H1 (cell line): ENCODE measurements at regions not wholly inside any gene's neighbourhood (a gene's known extent, or its start where the extent isn't known, plus 50 kb on each side); places are given as distances from the start of the nearest gene placed in this dataset.

Experiments used
- CREB1 ChIP-seq: IDR thresholded peaks from 2 replicates; pipeline ENCODE4 v1.6.1; 2012; ENCODE audit warnings: inconsistent platforms
- EZH2 ChIP-seq: fragments of 200-600 bp; sonication (generic); IDR thresholded peaks from 2 replicates; pipeline ENCODE4 v1.7.1; 2012; ENCODE audit warnings: low read depth, mild to moderate bottlenecking, moderate library complexity, low read length, inconsistent platforms; ENCODE audit not compliant: severe bottlenecking
- NANOG ChIP-seq: IDR thresholded peaks from 2 replicates; pipeline ENCODE4 v1.6.1; 2011; ENCODE audit warnings: low read length, low read depth, mild to moderate bottlenecking, inconsistent platforms; ENCODE audit not compliant: insufficient read depth, poor library complexity, severe bottlenecking
- POLR2A ChIP-seq, 2 experiments: IDR thresholded peaks; 1 replicate in 1 of 2; 2 replicates in 1 of 2; pipeline ENCODE4 v1.6.1; 2011; ENCODE audit warnings: low read depth in 2 of 2, low read length in 2 of 2, mild to moderate bottlenecking in 2 of 2; ENCODE audit errors: control extremely low read depth in 1 of 2
- POLR2AphosphoS5 ChIP-seq: IDR thresholded peaks from 2 replicates; pipeline ENCODE4 v1.6.1; 2011; ENCODE audit warnings: low read depth, low read length
- POU5F1 ChIP-seq: IDR thresholded peaks from 2 replicates; pipeline ENCODE4 v1.6.1; 2011; ENCODE audit warnings: low read depth, mild to moderate bottlenecking, low read length, moderate library complexity
- RFX5 ChIP-seq: IDR thresholded peaks from 2 replicates; pipeline ENCODE4 v1.6.1; 2011; ENCODE audit warnings: low read depth, low read length, improper control_type of control experiment, borderline replicate concordance
- SIN3A ChIP-seq, 2 experiments: IDR thresholded peaks in 1 of 2; conservative IDR thresholded peaks in 1 of 2; 2 replicates each; pipeline ENCODE4 v1.6.1; 2011 to 2012; ENCODE audit warnings: low read length in 2 of 2, improper control_type of control experiment in 1 of 2, low read depth in 1 of 2, mild to moderate bottlenecking in 1 of 2
- SP2 ChIP-seq: IDR thresholded peaks from 2 replicates; pipeline ENCODE4 v1.6.1; 2012; ENCODE audit warnings: mild to moderate bottlenecking, low read length, inconsistent platforms
- YY1 ChIP-seq: IDR thresholded peaks from 2 replicates; pipeline ENCODE4 v1.6.1; 2011; ENCODE audit warnings: low read depth, mild to moderate bottlenecking, low read length
- TF ChIP-seq, protein P1 (sequence below), 3 experiments: IDR thresholded peaks; 1 replicate in 2 of 3; 2 replicates in 1 of 3; pipeline versions ENCODE4 v1.5.1 to v1.6.1; 2011; ENCODE audit warnings: low read length in 3 of 3, mild to moderate bottlenecking in 3 of 3, inconsistent platforms in 2 of 3, low read depth in 1 of 3, moderate library complexity in 1 of 3; ENCODE audit not compliant: insufficient read depth in 1 of 3; ENCODE audit errors: control extremely low read depth in 1 of 3
- TF ChIP-seq, protein P2 (sequence below): IDR thresholded peaks from 2 replicates; pipeline ENCODE4 v1.6.1; 2011; ENCODE audit warnings: low read depth, mild to moderate bottlenecking, low read length; ENCODE audit not compliant: insufficient read depth

DNA sequence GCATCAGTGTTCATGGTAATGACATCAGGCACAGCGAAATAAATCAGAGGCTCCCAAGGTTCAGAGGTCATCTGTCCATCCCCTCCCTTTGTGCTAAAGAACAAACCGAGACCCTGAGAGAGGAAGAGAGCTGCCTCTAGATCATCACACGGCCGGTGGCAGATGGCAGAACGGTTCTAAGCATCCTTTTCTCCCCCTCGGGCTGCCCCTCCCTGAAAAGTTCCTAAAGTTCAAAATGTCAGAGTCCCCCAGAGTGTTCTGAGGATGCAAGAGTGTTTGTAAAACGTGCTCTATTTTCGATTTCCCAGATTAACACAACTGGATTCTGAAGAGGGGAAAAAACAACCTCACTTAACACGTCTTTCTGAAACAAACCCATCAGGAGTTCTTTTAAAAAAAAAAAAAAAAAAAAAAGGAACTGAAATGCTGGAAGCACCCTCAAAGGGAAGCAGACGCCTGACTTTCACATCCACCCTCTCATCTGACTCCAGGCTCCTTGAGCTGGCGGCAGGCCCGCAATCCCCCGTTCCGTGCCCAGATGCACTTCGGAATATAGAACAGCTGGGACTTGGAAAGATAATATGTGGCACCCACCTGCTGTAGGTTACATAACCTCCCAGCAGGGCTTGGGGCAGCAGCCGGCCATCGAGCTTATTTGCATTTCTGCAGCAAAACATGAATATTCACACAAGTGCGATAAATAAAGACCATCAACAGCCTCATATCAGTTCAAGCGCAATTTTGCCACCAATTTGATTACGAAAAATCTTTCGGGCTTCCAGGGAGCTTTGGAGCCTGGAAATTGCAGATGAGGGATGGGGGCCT is 115.5 kb upstream of the SMURF2 start:
- TF ChIP-seq POLR2A (IDR thresholded peaks at IDR 0.05; ENCODE audit: control extremely low read depth in 1 of 2, low read depth in 2 of 2, low read length in 2 of 2), result no peak
- TF ChIP-seq SP2, result no peak
- no peak for TF ChIP-seq CREB1
- no peak for TF ChIP-seq EZH2
- TF ChIP-seq RFX5, result no peak
- TF ChIP-seq SIN3A (conservative IDR thresholded peaks at IDR 0.05 in 1 of 2, IDR thresholded peaks at IDR 0.05 in 1 of 2; ENCODE audit: low read depth in 1 of 2, low read length in 2 of 2), result no peak
- TF ChIP-seq YY1, result no peak
- TF ChIP-seq POU5F1, result no peak
- TF ChIP-seq, protein P1, sequence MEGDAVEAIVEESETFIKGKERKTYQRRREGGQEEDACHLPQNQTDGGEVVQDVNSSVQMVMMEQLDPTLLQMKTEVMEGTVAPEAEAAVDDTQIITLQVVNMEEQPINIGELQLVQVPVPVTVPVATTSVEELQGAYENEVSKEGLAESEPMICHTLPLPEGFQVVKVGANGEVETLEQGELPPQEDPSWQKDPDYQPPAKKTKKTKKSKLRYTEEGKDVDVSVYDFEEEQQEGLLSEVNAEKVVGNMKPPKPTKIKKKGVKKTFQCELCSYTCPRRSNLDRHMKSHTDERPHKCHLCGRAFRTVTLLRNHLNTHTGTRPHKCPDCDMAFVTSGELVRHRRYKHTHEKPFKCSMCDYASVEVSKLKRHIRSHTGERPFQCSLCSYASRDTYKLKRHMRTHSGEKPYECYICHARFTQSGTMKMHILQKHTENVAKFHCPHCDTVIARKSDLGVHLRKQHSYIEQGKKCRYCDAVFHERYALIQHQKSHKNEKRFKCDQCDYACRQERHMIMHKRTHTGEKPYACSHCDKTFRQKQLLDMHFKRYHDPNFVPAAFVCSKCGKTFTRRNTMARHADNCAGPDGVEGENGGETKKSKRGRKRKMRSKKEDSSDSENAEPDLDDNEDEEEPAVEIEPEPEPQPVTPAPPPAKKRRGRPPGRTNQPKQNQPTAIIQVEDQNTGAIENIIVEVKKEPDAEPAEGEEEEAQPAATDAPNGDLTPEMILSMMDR (IDR thresholded peaks at IDR 0.05; ENCODE audit: control extremely low read depth in 1 of 3, insufficient read depth in 1 of 3, low read depth in 1 of 3, low read length in 3 of 3), result no peak
- no peak for TF ChIP-seq NANOG
- TF ChIP-seq, protein P2, sequence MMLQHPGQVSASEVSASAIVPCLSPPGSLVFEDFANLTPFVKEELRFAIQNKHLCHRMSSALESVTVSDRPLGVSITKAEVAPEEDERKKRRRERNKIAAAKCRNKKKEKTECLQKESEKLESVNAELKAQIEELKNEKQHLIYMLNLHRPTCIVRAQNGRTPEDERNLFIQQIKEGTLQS, result no peak
- TF ChIP-seq POLR2AphosphoS5, result no peak
